HUES6 (cell line): ENCODE measurements at regions not wholly inside any gene's neighbourhood (a gene's known extent, or its start where the extent isn't known, plus 50 kb on each side); places are given as distances from the start of the nearest gene placed in this dataset.

Experiments used
- H3K27ac ChIP-seq: 2 replicates; pipeline ENCODE4 v1.7.0; 2013; ENCODE audit warnings: low read depth, mild to moderate bottlenecking, low read length, inconsistent platforms
- H3K27me3 ChIP-seq: 2 replicates; pipeline ENCODE4 v1.6.1; 2013; ENCODE audit warnings: low read length; ENCODE audit not compliant: control insufficient read depth, insufficient read depth
- H3K36me3 ChIP-seq: 2 replicates; pipeline ENCODE4 v1.6.1; 2013; ENCODE audit warnings: low read length; ENCODE audit not compliant: control insufficient read depth, insufficient read depth
- H3K4me1 ChIP-seq: 2 replicates; pipeline ENCODE4 v1.6.1; 2013; ENCODE audit warnings: low read length; ENCODE audit not compliant: control insufficient read depth, insufficient read depth
- H3K4me3 ChIP-seq: 2 replicates; pipeline ENCODE4 v1.5.1; 2013; ENCODE audit warnings: low read depth, low read length
- H3K9ac ChIP-seq: one replicate; pipeline ENCODE4 v1.6.1; 2013; ENCODE audit warnings: mild to moderate bottlenecking, low read length
- H3K9me3 ChIP-seq: 2 replicates; pipeline ENCODE4 v1.6.1; 2013; ENCODE audit warnings: low read depth, low read length; ENCODE audit not compliant: control insufficient read depth, insufficient read depth

DNA sequence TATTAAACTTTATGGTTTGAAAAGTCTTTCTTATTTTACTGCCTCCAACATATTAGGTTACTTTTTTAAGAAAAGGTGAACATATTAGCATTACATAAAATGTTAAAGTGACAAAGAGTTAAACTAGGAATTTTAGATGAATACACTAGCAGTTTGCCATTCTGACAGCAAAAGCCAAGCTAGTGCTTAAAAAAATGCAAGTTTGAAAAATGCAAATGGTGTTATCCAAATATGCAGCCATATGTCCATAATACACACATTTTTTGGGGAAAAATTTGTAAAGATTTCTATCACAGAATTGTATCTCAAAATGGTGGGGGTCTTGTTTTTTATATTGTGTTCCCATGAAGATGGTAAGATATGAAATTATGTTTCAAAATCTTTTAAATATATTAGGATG is 466.1 kb downstream of the FOXG1 start:
- H3K4me1 ChIP-seq: no peaks in the 10 kb centered on the region
- H3K36me3 ChIP-seq: no peaks in the 10 kb centered on the region
- no peak overlapping the region for H3K4me3 ChIP-seq
- no peaks in the 10 kb centered on the region for H3K9me3 ChIP-seq
- H3K9ac ChIP-seq: no peak overlapping the region
- H3K27ac ChIP-seq: no peak overlapping the region
- H3K27me3 ChIP-seq: no peaks in the 10 kb centered on the region

DNA sequence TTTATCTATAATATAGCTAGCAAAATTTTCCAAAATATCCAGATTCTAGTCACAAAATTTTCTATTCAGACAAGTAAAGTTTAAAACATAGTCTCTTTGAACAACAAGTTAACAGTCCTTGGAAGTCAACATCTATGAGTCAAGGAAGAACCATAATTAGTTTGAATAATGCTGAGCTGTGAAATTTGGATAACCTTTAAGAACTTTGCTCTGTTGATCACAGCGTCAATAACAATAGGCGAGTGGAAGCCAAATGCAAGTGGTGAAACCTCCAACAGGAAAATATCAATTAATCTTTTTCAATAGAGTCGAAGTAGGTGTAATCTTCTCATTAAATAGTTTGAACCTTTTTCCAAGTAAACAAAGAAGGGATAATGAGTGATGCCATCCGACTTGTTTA is 466.6 kb downstream of the FOXG1 start:
- no peaks in the 10 kb centered on the region for H3K4me1 ChIP-seq

DNA sequence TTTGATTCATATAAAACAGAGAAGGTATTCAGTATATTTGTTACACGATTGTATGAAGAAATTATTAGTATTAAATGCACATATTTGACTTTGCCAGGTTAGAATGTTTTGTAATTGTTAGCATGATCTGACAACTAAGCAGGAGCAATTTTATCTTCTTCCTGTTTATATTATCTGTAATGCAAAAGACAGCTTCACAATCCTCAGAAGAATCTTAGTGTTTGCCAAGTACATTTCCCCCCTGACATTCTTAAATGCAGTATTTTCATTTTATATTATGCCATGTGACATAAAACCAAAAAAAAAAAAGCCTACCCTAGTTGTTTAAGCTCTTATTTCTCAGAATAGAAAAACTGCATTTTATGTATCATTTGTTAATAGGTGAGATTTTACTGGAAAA is 469.4 kb downstream of the FOXG1 start:
- H3K4me1 ChIP-seq: no peaks in the 10 kb centered on the region
- H3K4me3 ChIP-seq: no peak overlapping the region
- H3K27ac ChIP-seq: no peak overlapping the region
- no peaks in the 10 kb centered on the region for H3K27me3 ChIP-seq
- no peak overlapping the region for H3K9ac ChIP-seq
- H3K9me3 ChIP-seq: no peaks in the 10 kb centered on the region
- H3K36me3 ChIP-seq: no peaks in the 10 kb centered on the region

More for the DNA sequence above, 466.6 kb downstream of the FOXG1 start:
- Histone ChIP-seq H3K27me3 (no peaks in the 10 kb centered on the region), H3K9me3 (no peaks in the 10 kb centered on the region), H3K36me3 (no peaks in the 10 kb centered on the region), H3K27ac (no peak overlapping the region), H3K4me3 (no peak overlapping the region), H3K9ac (no peak overlapping the region)

DNA sequence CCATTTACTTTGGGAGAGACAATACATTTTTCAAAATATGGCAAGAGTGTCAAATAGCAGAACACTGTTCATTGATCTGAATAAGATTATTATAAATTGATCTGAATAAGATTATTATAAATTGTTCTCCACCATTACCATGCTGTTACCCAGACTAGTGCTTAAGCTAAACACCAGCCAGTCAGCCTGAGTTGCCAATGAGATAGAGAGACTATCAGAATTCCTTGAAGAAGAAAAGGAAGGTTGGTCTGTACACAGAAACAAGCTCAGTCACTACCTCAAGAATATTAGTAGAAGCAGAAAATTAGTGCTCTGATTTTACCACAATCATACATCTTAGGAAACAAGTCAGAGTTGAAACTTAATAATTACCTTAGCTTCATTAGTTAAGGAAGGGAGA is 469.8 kb downstream of the FOXG1 start:
- Histone ChIP-seq H3K9ac (no peak overlapping the region), H3K27me3 (no peaks in the 10 kb centered on the region), H3K4me1 (no peaks in the 10 kb centered on the region), H3K9me3 (no peaks in the 10 kb centered on the region), H3K27ac (no peak overlapping the region), H3K36me3 (no peaks in the 10 kb centered on the region), H3K4me3 (no peak overlapping the region)

DNA sequence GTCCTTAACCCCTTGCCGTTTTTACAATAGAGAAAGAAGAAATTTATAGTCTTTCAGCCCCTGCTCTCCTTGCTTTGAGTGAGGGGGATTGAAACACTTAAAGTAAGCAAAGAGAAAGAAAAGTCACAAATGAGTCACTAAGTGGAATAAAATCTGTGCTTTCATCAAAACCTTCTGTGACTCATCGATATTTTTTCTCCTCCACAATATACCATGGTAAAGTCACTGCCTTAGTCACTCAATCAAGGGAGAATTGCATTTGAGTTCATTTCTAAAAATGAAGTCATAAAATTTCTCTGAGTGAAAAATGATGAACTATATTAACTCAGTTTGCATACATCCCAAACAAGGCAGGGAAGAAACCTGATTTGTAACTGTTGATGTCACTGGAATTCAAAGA is 470.3 kb downstream of the FOXG1 start:
- no peak overlapping the region for H3K4me3 ChIP-seq
- H3K9me3 ChIP-seq: no peaks in the 10 kb centered on the region
- no peak overlapping the region for H3K9ac ChIP-seq
- no peaks in the 10 kb centered on the region for H3K36me3 ChIP-seq
- no peak overlapping the region for H3K27ac ChIP-seq
- H3K4me1 ChIP-seq: no peaks in the 10 kb centered on the region
- H3K27me3 ChIP-seq: no peaks in the 10 kb centered on the region

DNA sequence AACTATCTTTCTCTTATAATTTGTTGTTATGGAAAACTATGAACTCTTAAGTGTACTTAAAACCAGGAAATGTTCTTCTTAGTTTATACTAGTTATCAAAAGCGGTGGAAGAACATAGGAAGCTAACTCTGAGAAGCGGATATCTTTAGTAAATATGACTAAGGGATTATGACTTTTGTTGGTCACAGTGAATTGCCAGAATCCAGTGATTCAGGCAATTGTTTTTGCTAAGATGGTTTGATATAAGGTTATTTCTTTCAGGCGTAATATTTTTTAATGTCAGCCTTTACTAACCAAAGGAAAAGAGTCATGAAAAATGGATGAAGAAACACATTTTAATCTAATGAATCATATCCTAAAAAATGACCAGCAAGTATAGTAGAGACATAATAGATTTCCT is 473.5 kb downstream of the FOXG1 start:
- no peak overlapping the region for H3K9ac ChIP-seq
- H3K4me3 ChIP-seq: no peak overlapping the region
- H3K9me3 ChIP-seq: no peaks in the 10 kb centered on the region
- H3K27me3 ChIP-seq: no peaks in the 10 kb centered on the region
- H3K27ac ChIP-seq: no peak overlapping the region
- H3K4me1 ChIP-seq: no peaks in the 10 kb centered on the region
- H3K36me3 ChIP-seq: no peaks in the 10 kb centered on the region

DNA sequence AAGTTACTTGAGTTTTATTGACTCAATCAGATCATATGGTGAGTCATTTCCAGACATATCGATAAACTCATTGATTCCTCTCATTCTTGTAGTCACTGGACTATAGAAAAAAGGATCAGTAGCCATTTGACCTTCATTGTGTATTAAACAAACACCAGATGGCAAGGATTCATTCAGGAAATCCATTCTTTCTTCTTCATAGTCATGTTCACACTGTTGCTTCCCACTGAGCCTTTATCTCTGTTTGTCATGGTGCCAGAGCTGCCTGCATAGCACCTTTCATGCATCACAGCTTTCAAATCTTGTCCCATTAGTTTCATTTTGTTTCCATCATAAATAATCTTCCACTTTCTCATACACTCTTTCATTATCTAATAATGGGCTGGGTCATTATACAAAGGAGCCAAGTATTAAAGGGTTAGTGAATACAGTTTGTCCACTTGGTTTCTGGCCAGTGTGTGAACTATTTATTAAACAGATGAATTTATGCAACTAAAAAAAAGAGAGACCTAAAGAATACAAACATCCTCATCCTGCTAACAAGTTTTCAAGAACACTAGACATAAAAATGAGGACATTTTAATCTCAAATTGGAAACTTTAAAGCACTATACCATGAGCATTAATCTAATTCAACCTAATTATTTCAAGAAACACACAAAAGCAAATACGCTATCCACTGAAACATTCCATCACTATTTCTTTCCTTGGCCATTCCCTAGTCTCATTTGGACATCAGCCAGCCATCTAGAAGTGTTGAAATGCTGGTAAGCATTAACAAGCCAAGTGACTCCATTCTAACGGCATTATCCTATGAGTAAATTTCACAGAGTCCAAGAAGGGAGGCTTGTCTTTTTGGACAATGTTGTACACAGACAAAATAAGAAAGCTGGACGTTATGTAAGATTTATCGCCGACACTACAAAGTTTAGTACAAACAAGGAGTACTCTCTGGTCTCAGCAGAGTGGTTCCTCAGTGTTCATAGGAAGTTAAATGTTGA is 476.5 kb downstream of the FOXG1 start:
- H3K9ac ChIP-seq: no peak overlapping the region

DNA sequence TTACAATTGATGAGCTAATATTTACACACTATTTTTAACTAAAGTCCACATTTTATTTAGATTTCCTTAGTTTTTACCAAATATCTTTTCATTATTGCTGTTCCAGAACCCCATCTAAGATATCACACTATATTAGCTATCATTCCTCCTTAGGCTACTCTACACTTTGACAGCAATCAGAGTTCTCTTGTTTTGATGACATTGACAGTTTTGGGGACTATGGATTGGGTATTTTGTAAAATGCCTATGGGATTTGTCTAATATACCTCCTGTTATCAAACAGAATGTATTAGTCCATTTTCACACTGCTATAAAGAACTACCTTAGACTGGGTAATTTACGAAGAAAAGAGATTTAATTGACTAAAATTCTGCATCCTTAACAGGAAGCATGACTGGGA is 489.1 kb downstream of the FOXG1 start:
- no peak overlapping the region for H3K4me3 ChIP-seq
- H3K36me3 ChIP-seq: no peaks in the 10 kb centered on the region
- H3K27me3 ChIP-seq: no peaks in the 10 kb centered on the region
- peaks cover 9% of the 10 kb centered on the region for H3K9me3 ChIP-seq
- no peak overlapping the region for H3K27ac ChIP-seq
- H3K9ac ChIP-seq: no peak overlapping the region
- no peaks in the 10 kb centered on the region for H3K4me1 ChIP-seq

More for the DNA sequence above, 476.5 kb downstream of the FOXG1 start:
- H3K36me3 ChIP-seq: no peaks in the 10 kb centered on the region
- H3K27me3 ChIP-seq: no peaks in the 10 kb centered on the region
- no peak overlapping the region for H3K27ac ChIP-seq
- H3K9me3 ChIP-seq: no peaks in the 10 kb centered on the region
- no peaks in the 10 kb centered on the region for H3K4me1 ChIP-seq
- no peak overlapping the region for H3K4me3 ChIP-seq

DNA sequence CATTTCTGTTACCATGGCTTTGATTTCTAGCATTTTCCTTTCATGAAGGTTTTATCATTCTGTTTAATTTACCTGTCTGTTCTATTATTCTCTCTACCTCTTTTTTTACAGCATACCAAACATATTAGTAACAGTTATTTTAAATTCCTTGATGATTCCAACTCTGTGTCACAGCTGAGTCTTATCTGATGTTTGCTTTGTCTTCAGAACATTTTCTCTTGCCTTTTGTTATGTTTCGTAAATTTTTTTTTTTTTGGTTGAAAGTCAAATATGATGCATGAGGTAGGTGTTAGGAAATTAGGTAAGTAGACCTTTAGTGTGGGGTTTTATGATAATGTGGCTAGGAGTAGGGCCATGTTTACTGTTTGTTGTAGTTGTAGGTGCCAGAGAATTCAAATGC is 496.4 kb downstream of the FOXG1 start:
- Histone ChIP-seq H3K4me3 (no peak overlapping the region), H3K27ac (no peak overlapping the region), H3K9ac (no peak overlapping the region), H3K27me3 (no peaks in the 10 kb centered on the region), H3K9me3 (no peaks in the 10 kb centered on the region), H3K4me1 (no peaks in the 10 kb centered on the region), H3K36me3 (no peaks in the 10 kb centered on the region)

DNA sequence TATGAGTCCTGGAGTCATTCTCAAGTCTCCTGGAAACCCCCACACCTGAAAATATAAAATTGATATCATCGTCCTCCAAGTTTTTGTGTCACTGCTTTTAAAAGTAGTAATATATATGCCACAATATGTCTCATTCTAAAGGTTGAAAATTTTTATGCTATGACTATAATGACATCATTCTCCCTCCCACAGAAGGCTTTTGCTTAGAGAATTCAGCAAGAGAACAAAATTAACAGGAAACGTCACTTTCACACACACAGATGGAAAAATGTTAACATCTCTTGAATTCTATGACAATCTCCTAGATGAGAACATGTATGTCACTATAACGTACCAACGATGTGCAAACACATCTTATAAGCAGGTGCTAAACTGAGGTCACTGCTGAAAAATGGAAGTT is 498.3 kb downstream of the FOXG1 start:
- no peaks in the 10 kb centered on the region for H3K4me1 ChIP-seq
- no peaks in the 10 kb centered on the region for H3K27me3 ChIP-seq
- H3K4me3 ChIP-seq: no peak overlapping the region
- no peak overlapping the region for H3K9ac ChIP-seq
- no peaks in the 10 kb centered on the region for H3K9me3 ChIP-seq
- H3K36me3 ChIP-seq: no peaks in the 10 kb centered on the region
- H3K27ac ChIP-seq: no peak overlapping the region

DNA sequence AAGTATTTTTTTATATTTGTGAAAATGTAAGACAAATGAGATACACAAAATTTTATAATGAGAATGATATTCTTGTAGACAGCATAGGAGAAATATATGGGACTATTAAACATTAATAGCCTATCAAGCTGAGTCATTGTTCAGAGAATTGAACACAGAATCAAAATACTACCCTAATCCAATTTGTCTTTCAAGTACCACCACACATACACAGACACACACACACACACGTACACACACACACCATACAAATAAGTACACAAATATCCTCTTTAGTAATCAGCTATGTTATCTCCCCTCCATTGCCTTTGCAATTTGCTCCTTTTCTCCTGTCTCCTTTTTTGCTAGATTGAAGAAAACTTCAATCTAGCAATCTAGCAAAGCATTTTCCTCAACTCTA is 499.3 kb downstream of the FOXG1 start:
- H3K36me3 ChIP-seq: no peaks in the 10 kb centered on the region
- no peaks in the 10 kb centered on the region for H3K4me1 ChIP-seq
- no peak overlapping the region for H3K27ac ChIP-seq
- H3K4me3 ChIP-seq: no peak overlapping the region
- no peak overlapping the region for H3K9ac ChIP-seq
- H3K27me3 ChIP-seq: no peaks in the 10 kb centered on the region
- H3K9me3 ChIP-seq: no peaks in the 10 kb centered on the region
